HL-60 (cell line): ENCODE measurements at regions not wholly inside any gene's neighbourhood (a gene's known extent, or its start where the extent isn't known, plus 50 kb on each side); places are given as distances from the start of the nearest gene placed in this dataset.

ENCODE experiments used
- DNase-seq, 2 experiments: peaks; one replicate each; pipeline ENCODE4 v3.0.0-alpha.2; 2010 to 2020; ENCODE audit warnings: low read depth in 1 of 2, low spot score in 1 of 2
- H3K27ac ChIP-seq: fragments of 250-450 bp; sonication (Bioruptor Pico); replicated peaks from 2 replicates; pipeline ENCODE4 v1.5.1; 2020; ENCODE audit warnings: mild to moderate bottlenecking, moderate library complexity
- H3K27me3 ChIP-seq: fragments of 250-450 bp; sonication (Bioruptor Pico); 2 replicates; pipeline ENCODE4 v1.5.1; 2021; ENCODE audit warnings: mild to moderate bottlenecking, moderate library complexity; ENCODE audit not compliant: insufficient read depth, poor library complexity, severe bottlenecking
- H3K4me3 ChIP-seq: replicated peaks from 2 replicates; pipeline ENCODE4 v1.5.1; 2011; ENCODE audit warnings: mild to moderate bottlenecking, control low read depth, low read length; ENCODE audit not compliant: insufficient read depth
- GABPA ChIP-seq: IDR thresholded peaks from 2 replicates; pipeline ENCODE4 v1.6.1; 2012; ENCODE audit warnings: low read depth
- POLR2AphosphoS5 ChIP-seq: IDR thresholded peaks from 2 replicates; pipeline ENCODE4 v1.6.1; 2012; ENCODE audit warnings: low read depth
- SPI1 ChIP-seq: IDR thresholded peaks from 2 replicates; pipeline ENCODE4 v1.6.1; 2012; ENCODE audit warnings: low read depth, mild to moderate bottlenecking, borderline replicate concordance
- TF ChIP-seq, protein P1 (sequence below): IDR thresholded peaks from 2 replicates; pipeline ENCODE4 v1.6.1; 2012; ENCODE audit warnings: low read depth; ENCODE audit not compliant: insufficient replicate concordance
- TF ChIP-seq, protein P2 (sequence below): IDR thresholded peaks from one replicate; pipeline ENCODE4 v1.5.1; 2011; ENCODE audit warnings: low read length, control low read depth, inconsistent platforms; ENCODE audit not compliant: insufficient read depth

DNA sequence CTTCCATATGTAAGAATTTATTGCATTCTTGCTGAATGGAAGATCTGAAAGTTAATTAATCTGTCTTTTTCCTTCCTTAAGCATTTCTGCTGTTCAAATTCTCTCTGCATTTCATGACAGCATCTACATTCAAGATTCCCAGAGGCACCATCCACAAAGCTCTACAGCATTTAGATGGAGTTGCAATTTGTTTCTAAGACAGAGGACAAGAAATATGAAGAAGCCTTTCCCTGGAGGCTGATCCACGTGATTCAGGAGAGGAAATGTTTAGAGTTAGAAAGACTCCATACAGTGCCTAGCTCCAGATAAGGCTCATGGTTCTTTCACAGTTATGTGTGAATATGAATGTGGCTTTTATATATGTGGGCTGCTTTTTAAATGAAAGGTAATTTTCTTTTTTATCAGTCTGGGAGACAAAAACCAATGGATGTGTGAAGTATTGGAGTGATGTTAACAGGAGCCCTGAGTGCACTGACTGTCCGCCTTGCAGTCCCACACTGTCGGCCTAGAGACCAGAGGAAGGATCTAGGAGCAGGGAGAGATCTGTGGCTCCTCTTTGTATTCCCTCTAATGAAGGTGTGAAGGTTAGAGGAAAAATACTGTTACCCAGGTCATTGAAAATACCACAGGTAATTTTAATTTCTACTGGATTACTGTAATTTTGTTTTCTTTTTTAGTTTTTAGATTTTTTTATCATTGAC is 686.6 kb upstream of the GJE1 start:
- no peak for DNase-seq
- Histone ChIP-seq H3K27me3 (no peaks in the 10 kb centered on the region), H3K4me3 (no peak overlapping the region), H3K27ac (no peak overlapping the region)
- TF ChIP-seq, protein P1, sequence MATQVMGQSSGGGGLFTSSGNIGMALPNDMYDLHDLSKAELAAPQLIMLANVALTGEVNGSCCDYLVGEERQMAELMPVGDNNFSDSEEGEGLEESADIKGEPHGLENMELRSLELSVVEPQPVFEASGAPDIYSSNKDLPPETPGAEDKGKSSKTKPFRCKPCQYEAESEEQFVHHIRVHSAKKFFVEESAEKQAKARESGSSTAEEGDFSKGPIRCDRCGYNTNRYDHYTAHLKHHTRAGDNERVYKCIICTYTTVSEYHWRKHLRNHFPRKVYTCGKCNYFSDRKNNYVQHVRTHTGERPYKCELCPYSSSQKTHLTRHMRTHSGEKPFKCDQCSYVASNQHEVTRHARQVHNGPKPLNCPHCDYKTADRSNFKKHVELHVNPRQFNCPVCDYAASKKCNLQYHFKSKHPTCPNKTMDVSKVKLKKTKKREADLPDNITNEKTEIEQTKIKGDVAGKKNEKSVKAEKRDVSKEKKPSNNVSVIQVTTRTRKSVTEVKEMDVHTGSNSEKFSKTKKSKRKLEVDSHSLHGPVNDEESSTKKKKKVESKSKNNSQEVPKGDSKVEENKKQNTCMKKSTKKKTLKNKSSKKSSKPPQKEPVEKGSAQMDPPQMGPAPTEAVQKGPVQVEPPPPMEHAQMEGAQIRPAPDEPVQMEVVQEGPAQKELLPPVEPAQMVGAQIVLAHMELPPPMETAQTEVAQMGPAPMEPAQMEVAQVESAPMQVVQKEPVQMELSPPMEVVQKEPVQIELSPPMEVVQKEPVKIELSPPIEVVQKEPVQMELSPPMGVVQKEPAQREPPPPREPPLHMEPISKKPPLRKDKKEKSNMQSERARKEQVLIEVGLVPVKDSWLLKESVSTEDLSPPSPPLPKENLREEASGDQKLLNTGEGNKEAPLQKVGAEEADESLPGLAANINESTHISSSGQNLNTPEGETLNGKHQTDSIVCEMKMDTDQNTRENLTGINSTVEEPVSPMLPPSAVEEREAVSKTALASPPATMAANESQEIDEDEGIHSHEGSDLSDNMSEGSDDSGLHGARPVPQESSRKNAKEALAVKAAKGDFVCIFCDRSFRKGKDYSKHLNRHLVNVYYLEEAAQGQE, result no peak
- TF ChIP-seq GABPA, result no peak
- TF ChIP-seq SPI1, result no peak

DNA sequence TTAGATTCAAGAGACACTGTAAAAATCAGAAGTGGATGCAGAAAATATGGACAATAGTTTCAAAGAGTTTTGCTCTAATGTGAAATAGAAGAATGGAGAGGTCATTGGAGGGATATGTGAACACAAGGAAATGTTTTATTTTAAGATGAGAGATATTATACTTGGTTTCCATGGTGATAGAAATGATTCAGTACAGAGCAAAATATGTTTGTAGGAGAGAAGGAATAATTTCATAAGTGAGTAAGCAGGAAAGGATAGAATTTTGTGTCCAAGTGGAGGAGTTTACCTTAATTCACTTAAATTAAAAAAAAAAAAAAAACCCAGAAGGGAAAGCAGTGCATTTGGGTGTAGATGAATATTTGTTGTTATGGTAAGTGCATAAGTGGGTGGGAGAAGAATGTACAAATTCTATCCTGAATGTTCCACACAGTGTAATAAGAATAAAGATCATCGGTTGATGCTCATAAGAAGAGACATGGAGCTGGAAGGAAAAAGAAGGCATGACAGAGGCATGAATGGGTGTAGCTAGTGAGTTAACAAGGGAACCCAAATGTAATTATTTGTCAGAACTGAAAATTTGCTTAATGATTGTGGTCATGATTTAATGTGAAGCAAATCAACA is 688.9 kb upstream of the GJE1 start:
- Histone ChIP-seq H3K4me3 (no peak overlapping the region), H3K27ac (no peak overlapping the region), H3K27me3 (no peaks in the 10 kb centered on the region)
- DNase-seq, result no peak
- no peak for TF ChIP-seq GABPA
- no peak for TF ChIP-seq SPI1
- TF ChIP-seq, protein P2, sequence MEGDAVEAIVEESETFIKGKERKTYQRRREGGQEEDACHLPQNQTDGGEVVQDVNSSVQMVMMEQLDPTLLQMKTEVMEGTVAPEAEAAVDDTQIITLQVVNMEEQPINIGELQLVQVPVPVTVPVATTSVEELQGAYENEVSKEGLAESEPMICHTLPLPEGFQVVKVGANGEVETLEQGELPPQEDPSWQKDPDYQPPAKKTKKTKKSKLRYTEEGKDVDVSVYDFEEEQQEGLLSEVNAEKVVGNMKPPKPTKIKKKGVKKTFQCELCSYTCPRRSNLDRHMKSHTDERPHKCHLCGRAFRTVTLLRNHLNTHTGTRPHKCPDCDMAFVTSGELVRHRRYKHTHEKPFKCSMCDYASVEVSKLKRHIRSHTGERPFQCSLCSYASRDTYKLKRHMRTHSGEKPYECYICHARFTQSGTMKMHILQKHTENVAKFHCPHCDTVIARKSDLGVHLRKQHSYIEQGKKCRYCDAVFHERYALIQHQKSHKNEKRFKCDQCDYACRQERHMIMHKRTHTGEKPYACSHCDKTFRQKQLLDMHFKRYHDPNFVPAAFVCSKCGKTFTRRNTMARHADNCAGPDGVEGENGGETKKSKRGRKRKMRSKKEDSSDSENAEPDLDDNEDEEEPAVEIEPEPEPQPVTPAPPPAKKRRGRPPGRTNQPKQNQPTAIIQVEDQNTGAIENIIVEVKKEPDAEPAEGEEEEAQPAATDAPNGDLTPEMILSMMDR, result no peak
- no peak for TF ChIP-seq POLR2AphosphoS5
- TF ChIP-seq, protein P1, result no peak

DNA sequence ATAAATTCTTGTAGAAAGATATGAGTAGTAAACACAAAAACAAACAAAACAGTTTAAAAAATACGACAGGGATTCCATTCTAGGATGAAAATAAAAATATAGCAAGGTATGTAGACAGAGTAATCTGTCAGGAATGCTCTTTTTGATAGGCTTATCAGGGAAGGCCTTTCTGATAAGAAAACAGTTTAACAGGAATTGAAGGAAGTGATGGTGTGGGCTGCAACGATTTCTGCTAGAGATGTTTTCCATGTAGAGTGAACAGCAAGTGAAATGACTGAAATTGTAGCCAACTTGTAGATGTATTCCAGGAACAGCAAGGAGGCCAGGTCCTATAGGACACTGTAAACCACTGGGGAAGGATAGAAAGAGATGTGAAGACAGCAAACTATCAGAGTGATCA is 689.7 kb upstream of the GJE1 start:
- H3K27me3 ChIP-seq, result no peaks in the 10 kb centered on the region
- no peak for DNase-seq
- H3K27ac ChIP-seq, result no peak overlapping the region
- no peak overlapping the region for H3K4me3 ChIP-seq
- TF ChIP-seq GABPA, result no peak
- TF ChIP-seq SPI1, result no peak
- TF ChIP-seq, protein P2, result no peak

DNA sequence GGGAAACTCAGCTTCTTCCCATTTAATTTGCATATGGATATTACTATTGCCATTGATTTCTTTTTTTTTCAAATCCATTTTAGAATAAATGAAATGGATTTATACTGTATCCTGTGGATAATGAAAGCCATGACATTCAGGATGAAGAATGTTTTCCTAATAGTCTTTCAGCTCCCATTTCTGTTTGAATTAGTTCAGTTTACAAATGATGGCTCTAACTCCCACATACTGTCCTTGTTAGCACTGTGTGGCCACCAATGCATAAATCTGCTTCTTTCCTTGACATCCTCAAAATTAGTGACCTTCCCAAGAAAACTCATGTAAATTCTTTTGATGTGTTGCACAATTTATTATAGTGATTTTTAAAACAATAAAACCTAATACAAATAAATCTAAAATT is 693.2 kb upstream of the GJE1 start:
- no peak for DNase-seq
- Histone ChIP-seq H3K27ac (no peak overlapping the region), H3K4me3 (no peak overlapping the region), H3K27me3 (no peaks in the 10 kb centered on the region)
- TF ChIP-seq SPI1 (no peak), GABPA (no peak), POLR2AphosphoS5 (no peak)
- TF ChIP-seq, protein P1, result no peak
- TF ChIP-seq, protein P2, result no peak
